ENCODE measurements at regions not wholly inside any gene's neighbourhood (a gene's known extent, or its start where the extent isn't known, plus 50 kb on each side); places are given as distances from the start of the nearest gene placed in this dataset.

- no peaks in the 10 kb centered on the region for H3K4me1 ChIP-seq (ENCODE audit: control insufficient read depth in 1 of 2, insufficient read depth in 2 of 2, low read length in 2 of 2)
- H3K27ac ChIP-seq (ENCODE audit: low read depth, low read length): no peak overlapping the region
- H3K36me3 ChIP-seq (ENCODE audit: control insufficient read depth in 1 of 2, insufficient read depth in 2 of 2, low read length in 2 of 2): no peaks in the 10 kb centered on the region
- no peaks in the 10 kb centered on the region for H3K27me3 ChIP-seq (ENCODE audit: control insufficient read depth in 1 of 2, insufficient read depth in 2 of 2, low read length in 2 of 2)
- H3K9me3 ChIP-seq (ENCODE audit: control insufficient read depth in 1 of 2, low read length in 2 of 2): no peaks in the 10 kb centered on the region
- no peak overlapping the region for H3K4me3 ChIP-seq (ENCODE audit: low read depth in 1 of 2, low read length in 2 of 2)
- H3K9ac ChIP-seq (ENCODE audit: low read depth in 1 of 2, low read length in 2 of 2): no peak overlapping the region
These were observed 349.1 kb upstream of the MAP2 start for GRCh38 chr2:209074711-209075110.

GRCh38 chr2:209076151-209076550 lies 347.7 kb upstream of the MAP2 start:
- no peaks in the 10 kb centered on the region for H3K27me3 ChIP-seq (ENCODE audit: control insufficient read depth in 1 of 2, insufficient read depth in 2 of 2, low read length in 2 of 2)
- H3K27ac ChIP-seq (ENCODE audit: low read depth, low read length): no peak overlapping the region
- H3K4me3 ChIP-seq (ENCODE audit: low read depth in 1 of 2, low read length in 2 of 2): no peak overlapping the region
- H3K9ac ChIP-seq (ENCODE audit: low read depth in 1 of 2, low read length in 2 of 2): no peak overlapping the region
- no peaks in the 10 kb centered on the region for H3K36me3 ChIP-seq (ENCODE audit: control insufficient read depth in 1 of 2, insufficient read depth in 2 of 2, low read length in 2 of 2)
- H3K4me1 ChIP-seq (ENCODE audit: control insufficient read depth in 1 of 2, insufficient read depth in 2 of 2, low read length in 2 of 2): no peaks in the 10 kb centered on the region
- H3K9me3 ChIP-seq (ENCODE audit: control insufficient read depth in 1 of 2, low read length in 2 of 2): no peaks in the 10 kb centered on the region

GRCh38 chr2:209086761-209087160 lies 337.1 kb upstream of the MAP2 start:
- Histone ChIP-seq H3K27ac (ENCODE audit: low read depth, low read length) (no peak overlapping the region), H3K4me3 (ENCODE audit: low read depth in 1 of 2, low read length in 2 of 2) (no peak overlapping the region), H3K36me3 (ENCODE audit: control insufficient read depth in 1 of 2, insufficient read depth in 2 of 2, low read length in 2 of 2) (no peaks in the 10 kb centered on the region), H3K4me1 (ENCODE audit: control insufficient read depth in 1 of 2, insufficient read depth in 2 of 2, low read length in 2 of 2) (no peaks in the 10 kb centered on the region), H3K9me3 (ENCODE audit: control insufficient read depth in 1 of 2, low read length in 2 of 2) (no peaks in the 10 kb centered on the region), H3K9ac (ENCODE audit: low read depth in 1 of 2, low read length in 2 of 2) (no peak overlapping the region), H3K27me3 (ENCODE audit: control insufficient read depth in 1 of 2, insufficient read depth in 2 of 2, low read length in 2 of 2) (no peaks in the 10 kb centered on the region)

- H3K4me3 ChIP-seq (ENCODE audit: low read depth in 1 of 2, low read length in 2 of 2): no peak overlapping the region
- no peaks in the 10 kb centered on the region for H3K4me1 ChIP-seq (ENCODE audit: control insufficient read depth in 1 of 2, insufficient read depth in 2 of 2, low read length in 2 of 2)
- no peak overlapping the region for H3K9ac ChIP-seq (ENCODE audit: low read depth in 1 of 2, low read length in 2 of 2)
- H3K27ac ChIP-seq (ENCODE audit: low read depth, low read length): no peak overlapping the region
- H3K36me3 ChIP-seq (ENCODE audit: control insufficient read depth in 1 of 2, insufficient read depth in 2 of 2, low read length in 2 of 2): no peaks in the 10 kb centered on the region
- no peaks in the 10 kb centered on the region for H3K9me3 ChIP-seq (ENCODE audit: control insufficient read depth in 1 of 2, low read length in 2 of 2)
- H3K27me3 ChIP-seq (ENCODE audit: control insufficient read depth in 1 of 2, insufficient read depth in 2 of 2, low read length in 2 of 2): no peaks in the 10 kb centered on the region
These were observed 332.8 kb upstream of the MAP2 start for GRCh38 chr2:209091056-209091455.

- H3K9ac ChIP-seq (ENCODE audit: low read depth in 1 of 2, low read length in 2 of 2): no peak overlapping the region
- no peak overlapping the region for H3K27ac ChIP-seq (ENCODE audit: low read depth, low read length)
- H3K4me3 ChIP-seq (ENCODE audit: low read depth in 1 of 2, low read length in 2 of 2): no peak overlapping the region
- H3K27me3 ChIP-seq (ENCODE audit: control insufficient read depth in 1 of 2, insufficient read depth in 2 of 2, low read length in 2 of 2): no peaks in the 10 kb centered on the region
- no peaks in the 10 kb centered on the region for H3K36me3 ChIP-seq (ENCODE audit: control insufficient read depth in 1 of 2, insufficient read depth in 2 of 2, low read length in 2 of 2)
- no peaks in the 10 kb centered on the region for H3K9me3 ChIP-seq (ENCODE audit: control insufficient read depth in 1 of 2, low read length in 2 of 2)
- no peaks in the 10 kb centered on the region for H3K4me1 ChIP-seq (ENCODE audit: control insufficient read depth in 1 of 2, insufficient read depth in 2 of 2, low read length in 2 of 2)
These were observed 329.6 kb upstream of the MAP2 start for GRCh38 chr2:209094221-209094620.

GRCh38 chr2:209095432-209095831 lies 328.4 kb upstream of the MAP2 start:
- H3K27me3 ChIP-seq (ENCODE audit: control insufficient read depth in 1 of 2, insufficient read depth in 2 of 2, low read length in 2 of 2): no peaks in the 10 kb centered on the region
- H3K27ac ChIP-seq (ENCODE audit: low read depth, low read length): no peak overlapping the region
- no peaks in the 10 kb centered on the region for H3K36me3 ChIP-seq (ENCODE audit: control insufficient read depth in 1 of 2, insufficient read depth in 2 of 2, low read length in 2 of 2)
- no peak overlapping the region for H3K9ac ChIP-seq (ENCODE audit: low read depth in 1 of 2, low read length in 2 of 2)
- H3K4me1 ChIP-seq (ENCODE audit: control insufficient read depth in 1 of 2, insufficient read depth in 2 of 2, low read length in 2 of 2): no peaks in the 10 kb centered on the region
- H3K4me3 ChIP-seq (ENCODE audit: low read depth in 1 of 2, low read length in 2 of 2): no peak overlapping the region
- no peaks in the 10 kb centered on the region for H3K9me3 ChIP-seq (ENCODE audit: control insufficient read depth in 1 of 2, low read length in 2 of 2)

- no peaks in the 10 kb centered on the region for H3K9me3 ChIP-seq (ENCODE audit: control insufficient read depth in 1 of 2, low read length in 2 of 2)
- no peaks in the 10 kb centered on the region for H3K36me3 ChIP-seq (ENCODE audit: control insufficient read depth in 1 of 2, insufficient read depth in 2 of 2, low read length in 2 of 2)
- H3K9ac ChIP-seq (ENCODE audit: low read depth in 1 of 2, low read length in 2 of 2): no peak overlapping the region
- H3K27ac ChIP-seq (ENCODE audit: low read depth, low read length): no peak overlapping the region
- no peaks in the 10 kb centered on the region for H3K4me1 ChIP-seq (ENCODE audit: control insufficient read depth in 1 of 2, insufficient read depth in 2 of 2, low read length in 2 of 2)
- no peaks in the 10 kb centered on the region for H3K27me3 ChIP-seq (ENCODE audit: control insufficient read depth in 1 of 2, insufficient read depth in 2 of 2, low read length in 2 of 2)
- no peak overlapping the region for H3K4me3 ChIP-seq (ENCODE audit: low read depth in 1 of 2, low read length in 2 of 2)
These were observed 326.7 kb upstream of the MAP2 start for GRCh38 chr2:209097168-209097567.

- no peaks in the 10 kb centered on the region for H3K4me1 ChIP-seq (ENCODE audit: control insufficient read depth in 1 of 2, insufficient read depth in 2 of 2, low read length in 2 of 2)
- no peak overlapping the region for H3K27ac ChIP-seq (ENCODE audit: low read depth, low read length)
- no peaks in the 10 kb centered on the region for H3K27me3 ChIP-seq (ENCODE audit: control insufficient read depth in 1 of 2, insufficient read depth in 2 of 2, low read length in 2 of 2)
- no peak overlapping the region for H3K4me3 ChIP-seq (ENCODE audit: low read depth in 1 of 2, low read length in 2 of 2)
- no peak overlapping the region for H3K9ac ChIP-seq (ENCODE audit: low read depth in 1 of 2, low read length in 2 of 2)
- no peaks in the 10 kb centered on the region for H3K36me3 ChIP-seq (ENCODE audit: control insufficient read depth in 1 of 2, insufficient read depth in 2 of 2, low read length in 2 of 2)
- no peaks in the 10 kb centered on the region for H3K9me3 ChIP-seq (ENCODE audit: control insufficient read depth in 1 of 2, low read length in 2 of 2)
These were observed 321.5 kb upstream of the MAP2 start for GRCh38 chr2:209102319-209102718.

- Histone ChIP-seq H3K4me1 (ENCODE audit: control insufficient read depth in 1 of 2, insufficient read depth in 2 of 2, low read length in 2 of 2) (peaks cover 0 to 3% of the 10 kb centered on the region in 2 donors), H3K27me3 (ENCODE audit: control insufficient read depth in 1 of 2, insufficient read depth in 2 of 2, low read length in 2 of 2) (no peaks in the 10 kb centered on the region), H3K36me3 (ENCODE audit: control insufficient read depth in 1 of 2, insufficient read depth in 2 of 2, low read length in 2 of 2) (no peaks in the 10 kb centered on the region), H3K9me3 (ENCODE audit: control insufficient read depth in 1 of 2, low read length in 2 of 2) (no peaks in the 10 kb centered on the region), H3K9ac (ENCODE audit: low read depth in 1 of 2, low read length in 2 of 2) (no peak overlapping the region), H3K27ac (ENCODE audit: low read depth, low read length) (no peak overlapping the region), H3K4me3 (ENCODE audit: low read depth in 1 of 2, low read length in 2 of 2) (no peak overlapping the region)
These were observed 310.8 kb upstream of the MAP2 start for GRCh38 chr2:209113026-209113425.

- Histone ChIP-seq H3K4me1 (ENCODE audit: control insufficient read depth in 1 of 2, insufficient read depth in 2 of 2, low read length in 2 of 2) (peaks cover 0 to 3% of the 10 kb centered on the region in 2 donors), H3K27me3 (ENCODE audit: control insufficient read depth in 1 of 2, insufficient read depth in 2 of 2, low read length in 2 of 2) (no peaks in the 10 kb centered on the region), H3K9me3 (ENCODE audit: control insufficient read depth in 1 of 2, low read length in 2 of 2) (no peaks in the 10 kb centered on the region), H3K36me3 (ENCODE audit: control insufficient read depth in 1 of 2, insufficient read depth in 2 of 2, low read length in 2 of 2) (no peaks in the 10 kb centered on the region), H3K4me3 (ENCODE audit: low read depth in 1 of 2, low read length in 2 of 2) (no peak overlapping the region), H3K27ac (ENCODE audit: low read depth, low read length) (no peak overlapping the region), H3K9ac (ENCODE audit: low read depth in 1 of 2, low read length in 2 of 2) (no peak overlapping the region)
These were observed 309.1 kb upstream of the MAP2 start for GRCh38 chr2:209114588-209115240.

- Histone ChIP-seq H3K27ac (ENCODE audit: low read depth, low read length) (no peak overlapping the region), H3K27me3 (ENCODE audit: control insufficient read depth in 1 of 2, insufficient read depth in 2 of 2, low read length in 2 of 2) (no peaks in the 10 kb centered on the region), H3K4me1 (ENCODE audit: control insufficient read depth in 1 of 2, insufficient read depth in 2 of 2, low read length in 2 of 2) (no peaks in the 10 kb centered on the region), H3K9me3 (ENCODE audit: control insufficient read depth in 1 of 2, low read length in 2 of 2) (no peaks in the 10 kb centered on the region), H3K4me3 (ENCODE audit: low read depth in 1 of 2, low read length in 2 of 2) (no peak overlapping the region), H3K9ac (ENCODE audit: low read depth in 1 of 2, low read length in 2 of 2) (no peak overlapping the region), H3K36me3 (ENCODE audit: control insufficient read depth in 1 of 2, insufficient read depth in 2 of 2, low read length in 2 of 2) (no peaks in the 10 kb centered on the region)
These were observed 302.2 kb upstream of the MAP2 start for GRCh38 chr2:209121691-209122090.
